ENCODE measurements at regions not wholly inside any gene's neighbourhood (a gene's known extent, or its start where the extent isn't known, plus 50 kb on each side); places are given as distances from the start of the nearest gene placed in this dataset.

- Histone ChIP-seq H3K36me3 (ENCODE audit: control insufficient read depth, insufficient read depth, low read length) (no peaks in the 10 kb centered on the region), H3K4me1 (ENCODE audit: control insufficient read depth, insufficient read depth, low read length) (no peaks in the 10 kb centered on the region), H3K9me3 (ENCODE audit: control insufficient read depth, low read depth, low read length) (no peaks in the 10 kb centered on the region), H3K27me3 (ENCODE audit: control insufficient read depth, insufficient read depth, low read length) (no peaks in the 10 kb centered on the region), H3K4me3 (ENCODE audit: low read length) (no peak overlapping the region), H3K27ac (ENCODE audit: low read length) (no peak overlapping the region)
- DNase-seq: no peak
- no CpG with 5 or more reads among the region's 1 CpG for WGBS (ENCODE audit: insufficient coverage, low lambda C conversion rate)
Observed at GRCh38 chr11:122177238-122177637, 61.2 kb upstream of the BLID start.

GRCh38 chr11:122176651-122177050 lies 60.6 kb upstream of the BLID start:
- H3K36me3 ChIP-seq (ENCODE audit: control insufficient read depth, insufficient read depth, low read length): no peaks in the 10 kb centered on the region
- WGBS (ENCODE audit: insufficient coverage, low lambda C conversion rate): 78% methylated on average over 2 of the region's 3 CpGs
- no peak overlapping the region for H3K4me3 ChIP-seq (ENCODE audit: low read length)
- no peaks in the 10 kb centered on the region for H3K4me1 ChIP-seq (ENCODE audit: control insufficient read depth, insufficient read depth, low read length)
- H3K9me3 ChIP-seq (ENCODE audit: control insufficient read depth, low read depth, low read length): no peaks in the 10 kb centered on the region
- DNase-seq: no peak
- H3K27me3 ChIP-seq (ENCODE audit: control insufficient read depth, insufficient read depth, low read length): no peaks in the 10 kb centered on the region
- no peak overlapping the region for H3K27ac ChIP-seq (ENCODE audit: low read length)

GRCh38 chr11:122175306-122175705 lies 59.3 kb upstream of the BLID start:
- no peak overlapping the region for H3K4me3 ChIP-seq (ENCODE audit: low read length)
- DNase-seq: no peak
- no peak overlapping the region for H3K27ac ChIP-seq (ENCODE audit: low read length)
- H3K36me3 ChIP-seq (ENCODE audit: control insufficient read depth, insufficient read depth, low read length): no peaks in the 10 kb centered on the region
- no peaks in the 10 kb centered on the region for H3K4me1 ChIP-seq (ENCODE audit: control insufficient read depth, insufficient read depth, low read length)
- no peaks in the 10 kb centered on the region for H3K9me3 ChIP-seq (ENCODE audit: control insufficient read depth, low read depth, low read length)
- H3K27me3 ChIP-seq (ENCODE audit: control insufficient read depth, insufficient read depth, low read length): no peaks in the 10 kb centered on the region
- no CpG with 5 or more reads among the region's 3 CpGs for WGBS (ENCODE audit: insufficient coverage, low lambda C conversion rate)

GRCh38 chr11:122173587-122173986 lies 57.6 kb upstream of the BLID start:
- DNase-seq: no peak
- Histone ChIP-seq H3K4me3 (ENCODE audit: low read length) (no peak overlapping the region), H3K4me1 (ENCODE audit: control insufficient read depth, insufficient read depth, low read length) (no peaks in the 10 kb centered on the region), H3K9me3 (ENCODE audit: control insufficient read depth, low read depth, low read length) (no peaks in the 10 kb centered on the region), H3K27ac (ENCODE audit: low read length) (no peak overlapping the region), H3K36me3 (ENCODE audit: control insufficient read depth, insufficient read depth, low read length) (no peaks in the 10 kb centered on the region), H3K27me3 (ENCODE audit: control insufficient read depth, insufficient read depth, low read length) (no peaks in the 10 kb centered on the region)
- WGBS (ENCODE audit: insufficient coverage, low lambda C conversion rate): 100% methylated on average over 1 of the region's 4 CpGs

- no peaks in the 10 kb centered on the region for H3K9me3 ChIP-seq (ENCODE audit: control insufficient read depth, low read depth, low read length)
- no peak overlapping the region for H3K27ac ChIP-seq (ENCODE audit: low read length)
- no peak for DNase-seq
- no peak overlapping the region for H3K4me3 ChIP-seq (ENCODE audit: low read length)
- H3K4me1 ChIP-seq (ENCODE audit: control insufficient read depth, insufficient read depth, low read length): no peaks in the 10 kb centered on the region
- WGBS (ENCODE audit: insufficient coverage, low lambda C conversion rate): 100% methylated on average over 1 of the region's 1 CpG
- no peaks in the 10 kb centered on the region for H3K27me3 ChIP-seq (ENCODE audit: control insufficient read depth, insufficient read depth, low read length)
- no peaks in the 10 kb centered on the region for H3K36me3 ChIP-seq (ENCODE audit: control insufficient read depth, insufficient read depth, low read length)
Observed at GRCh38 chr11:122173074-122173450, 57.0 kb upstream of the BLID start.

- H3K27ac ChIP-seq (ENCODE audit: low read length): no peak overlapping the region
- DNase-seq: no peak
- H3K9me3 ChIP-seq (ENCODE audit: control insufficient read depth, low read depth, low read length): no peaks in the 10 kb centered on the region
- H3K36me3 ChIP-seq (ENCODE audit: control insufficient read depth, insufficient read depth, low read length): no peaks in the 10 kb centered on the region
- H3K4me3 ChIP-seq (ENCODE audit: low read length): no peak overlapping the region
- no peaks in the 10 kb centered on the region for H3K27me3 ChIP-seq (ENCODE audit: control insufficient read depth, insufficient read depth, low read length)
- WGBS (ENCODE audit: insufficient coverage, low lambda C conversion rate): no CpG with 5 or more reads among the region's 3 CpGs
- H3K4me1 ChIP-seq (ENCODE audit: control insufficient read depth, insufficient read depth, low read length): no peaks in the 10 kb centered on the region
Observed at GRCh38 chr11:122172352-122173073, 56.5 kb upstream of the BLID start.

- no CpG with 5 or more reads among the region's 3 CpGs for WGBS (ENCODE audit: insufficient coverage, low lambda C conversion rate)
Observed at GRCh38 chr11:122170815-122171475, 54.9 kb upstream of the BLID start.

GRCh38 chr11:122168218-122168617 lies 52.2 kb upstream of the BLID start:
- Histone ChIP-seq H3K4me3 (ENCODE audit: low read length) (no peak overlapping the region), H3K9me3 (ENCODE audit: control insufficient read depth, low read depth, low read length) (no peaks in the 10 kb centered on the region), H3K27me3 (ENCODE audit: control insufficient read depth, insufficient read depth, low read length) (no peaks in the 10 kb centered on the region), H3K4me1 (ENCODE audit: control insufficient read depth, insufficient read depth, low read length) (no peaks in the 10 kb centered on the region), H3K36me3 (ENCODE audit: control insufficient read depth, insufficient read depth, low read length) (no peaks in the 10 kb centered on the region), H3K27ac (ENCODE audit: low read length) (no peak overlapping the region)
- no CpG with 5 or more reads among the region's 3 CpGs for WGBS (ENCODE audit: insufficient coverage, low lambda C conversion rate)
- DNase-seq: no peak

More at GRCh38 chr11:122170815-122171475, 54.9 kb upstream of the BLID start:
- Histone ChIP-seq H3K9me3 (ENCODE audit: control insufficient read depth, low read depth, low read length) (no peaks in the 10 kb centered on the region), H3K27me3 (ENCODE audit: control insufficient read depth, insufficient read depth, low read length) (no peaks in the 10 kb centered on the region), H3K4me3 (ENCODE audit: low read length) (no peak overlapping the region), H3K4me1 (ENCODE audit: control insufficient read depth, insufficient read depth, low read length) (no peaks in the 10 kb centered on the region), H3K27ac (ENCODE audit: low read length) (no peak overlapping the region), H3K36me3 (ENCODE audit: control insufficient read depth, insufficient read depth, low read length) (no peaks in the 10 kb centered on the region)
- DNase-seq: no peak

GRCh38 chr11:122167100-122167499 lies 51.1 kb upstream of the BLID start:
- Histone ChIP-seq H3K9me3 (ENCODE audit: control insufficient read depth, low read depth, low read length) (no peaks in the 10 kb centered on the region), H3K27me3 (ENCODE audit: control insufficient read depth, insufficient read depth, low read length) (no peaks in the 10 kb centered on the region), H3K4me1 (ENCODE audit: control insufficient read depth, insufficient read depth, low read length) (no peaks in the 10 kb centered on the region), H3K36me3 (ENCODE audit: control insufficient read depth, insufficient read depth, low read length) (no peaks in the 10 kb centered on the region), H3K27ac (ENCODE audit: low read length) (no peak overlapping the region), H3K4me3 (ENCODE audit: low read length) (no peak overlapping the region)
- no peak for DNase-seq
- 80% methylated on average over 1 of the region's 3 CpGs for WGBS (ENCODE audit: insufficient coverage, low lambda C conversion rate)

GRCh38 chr11:122165607-122166371 lies 49.8 kb upstream of the BLID start:
- Histone ChIP-seq H3K4me1 (ENCODE audit: control insufficient read depth, insufficient read depth, low read length) (no peaks in the 10 kb centered on the region), H3K4me3 (ENCODE audit: low read length) (no peak overlapping the region), H3K9me3 (ENCODE audit: control insufficient read depth, low read depth, low read length) (no peaks in the 10 kb centered on the region), H3K27me3 (ENCODE audit: control insufficient read depth, insufficient read depth, low read length) (no peaks in the 10 kb centered on the region), H3K27ac (ENCODE audit: low read length) (no peak overlapping the region), H3K36me3 (ENCODE audit: control insufficient read depth, insufficient read depth, low read length) (no peaks in the 10 kb centered on the region)
- WGBS (ENCODE audit: insufficient coverage, low lambda C conversion rate): no CpG with 5 or more reads among the region's 7 CpGs
- no peak for DNase-seq

All from large intestine (tissue), 3 donors.